ENCODE measurements at regions not wholly inside any gene's neighbourhood (a gene's known extent, or its start where the extent isn't known, plus 50 kb on each side); places are given as distances from the start of the nearest gene placed in this dataset.

DNA sequence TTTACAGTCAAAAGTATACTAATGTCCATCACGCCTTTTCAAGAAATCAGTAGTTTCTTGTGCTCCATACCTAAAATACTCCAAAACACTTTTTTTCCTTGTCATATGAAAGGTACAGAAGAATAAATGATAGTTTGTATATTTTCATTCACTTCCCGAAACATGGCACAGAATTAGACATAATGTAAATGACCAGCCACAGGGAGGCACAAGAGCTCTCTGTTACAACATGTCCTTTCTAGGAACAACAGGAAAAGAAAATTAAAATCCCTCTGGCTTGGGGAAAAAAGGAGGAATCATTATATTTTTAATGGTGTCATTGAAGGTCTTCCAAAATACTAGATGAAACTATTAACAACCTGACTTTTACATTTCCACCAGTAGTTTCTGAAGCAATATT, 331.2 kb downstream of the ACTR3B start:
- Histone ChIP-seq H3K9ac (ENCODE audit: low read length) (no peak overlapping the region), H3K27ac (ENCODE audit: low read length) (no peak overlapping the region), H3F3A (ENCODE audit: insufficient read depth, low read length, poor library complexity, severe bottlenecking) (no peaks in the 10 kb centered on the region), H2AFZ (ENCODE audit: low read depth, low read length) (no peak overlapping the region), H4K20me1 (ENCODE audit: insufficient read depth) (no peaks in the 10 kb centered on the region), H3K27me3 (ENCODE audit: insufficient read depth, low read depth, low read length) (no peaks in the 10 kb centered on the region), H3K79me2 (replicated peaks; ENCODE audit: insufficient read depth, low read length) (no peaks in the 10 kb centered on the region), H3K9me3 (ENCODE audit: low read length) (no peaks in the 10 kb centered on the region), H3K4me3 (ENCODE audit: low read length) (no peak overlapping the region), H3K9me2 (ENCODE audit: insufficient read depth, low read length) (no peaks in the 10 kb centered on the region), H3K4me2 (ENCODE audit: low read length) (no peak overlapping the region), H3K36me3 (ENCODE audit: insufficient read depth, low read length) (no peaks in the 10 kb centered on the region)
- peak; percentile 11 for TF ChIP-seq RAD21 (conservative IDR thresholded peaks at IDR 0.05)
- TF ChIP-seq EZH2 (IDR thresholded peaks at IDR 0.05; ENCODE audit: borderline replicate concordance, insufficient read depth, low read length, poor library complexity, severe bottlenecking), result no peak
- TF ChIP-seq TAF1 (IDR thresholded peaks at IDR 0.05; ENCODE audit: low read depth), result no peak
- TF ChIP-seq, protein P1, sequence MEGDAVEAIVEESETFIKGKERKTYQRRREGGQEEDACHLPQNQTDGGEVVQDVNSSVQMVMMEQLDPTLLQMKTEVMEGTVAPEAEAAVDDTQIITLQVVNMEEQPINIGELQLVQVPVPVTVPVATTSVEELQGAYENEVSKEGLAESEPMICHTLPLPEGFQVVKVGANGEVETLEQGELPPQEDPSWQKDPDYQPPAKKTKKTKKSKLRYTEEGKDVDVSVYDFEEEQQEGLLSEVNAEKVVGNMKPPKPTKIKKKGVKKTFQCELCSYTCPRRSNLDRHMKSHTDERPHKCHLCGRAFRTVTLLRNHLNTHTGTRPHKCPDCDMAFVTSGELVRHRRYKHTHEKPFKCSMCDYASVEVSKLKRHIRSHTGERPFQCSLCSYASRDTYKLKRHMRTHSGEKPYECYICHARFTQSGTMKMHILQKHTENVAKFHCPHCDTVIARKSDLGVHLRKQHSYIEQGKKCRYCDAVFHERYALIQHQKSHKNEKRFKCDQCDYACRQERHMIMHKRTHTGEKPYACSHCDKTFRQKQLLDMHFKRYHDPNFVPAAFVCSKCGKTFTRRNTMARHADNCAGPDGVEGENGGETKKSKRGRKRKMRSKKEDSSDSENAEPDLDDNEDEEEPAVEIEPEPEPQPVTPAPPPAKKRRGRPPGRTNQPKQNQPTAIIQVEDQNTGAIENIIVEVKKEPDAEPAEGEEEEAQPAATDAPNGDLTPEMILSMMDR (IDR thresholded peaks at IDR 0.05; ENCODE audit: poor library complexity, severe bottlenecking), result peak; percentile 27

DNA sequence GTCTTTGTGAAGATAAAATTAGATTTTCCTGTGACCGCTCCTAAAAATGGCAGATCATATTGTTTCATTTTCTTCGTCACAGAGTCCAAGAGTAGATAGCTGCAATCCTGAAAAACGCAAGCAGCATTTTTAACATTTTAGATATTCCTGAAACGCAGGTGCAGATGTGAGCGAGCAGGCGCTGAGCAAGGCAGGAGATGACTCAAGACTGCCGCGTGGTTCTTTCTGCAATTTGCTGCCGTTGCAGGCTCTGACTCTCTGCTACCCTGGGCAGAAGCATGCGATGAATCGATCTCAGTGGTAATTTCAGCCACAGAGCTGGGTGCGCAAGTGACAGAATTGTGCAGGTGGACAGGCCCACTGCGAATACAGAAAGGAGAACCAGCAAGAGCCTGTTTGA, 331.9 kb downstream of the ACTR3B start:
- Histone ChIP-seq H3K27ac (ENCODE audit: low read length) (no peak overlapping the region), H3K9me2 (ENCODE audit: insufficient read depth, low read length) (no peaks in the 10 kb centered on the region), H3K4me3 (ENCODE audit: low read length) (no peak overlapping the region), H3K27me3 (ENCODE audit: insufficient read depth, low read depth, low read length) (no peaks in the 10 kb centered on the region), H3F3A (ENCODE audit: insufficient read depth, low read length, poor library complexity, severe bottlenecking) (no peaks in the 10 kb centered on the region), H3K9me3 (ENCODE audit: low read length) (no peaks in the 10 kb centered on the region), H3K36me3 (ENCODE audit: insufficient read depth, low read length) (no peaks in the 10 kb centered on the region), H3K79me2 (replicated peaks; ENCODE audit: insufficient read depth, low read length) (no peaks in the 10 kb centered on the region), H2AFZ (ENCODE audit: low read depth, low read length) (peak overlapping the region; percentile 7), H3K4me2 (ENCODE audit: low read length) (no peak overlapping the region), H4K20me1 (ENCODE audit: insufficient read depth) (no peaks in the 10 kb centered on the region), H3K9ac (ENCODE audit: low read length) (no peak overlapping the region)
- TF ChIP-seq EZH2 (IDR thresholded peaks at IDR 0.05; ENCODE audit: borderline replicate concordance, insufficient read depth, low read length, poor library complexity, severe bottlenecking), result no peak
- TF ChIP-seq, protein P2, sequence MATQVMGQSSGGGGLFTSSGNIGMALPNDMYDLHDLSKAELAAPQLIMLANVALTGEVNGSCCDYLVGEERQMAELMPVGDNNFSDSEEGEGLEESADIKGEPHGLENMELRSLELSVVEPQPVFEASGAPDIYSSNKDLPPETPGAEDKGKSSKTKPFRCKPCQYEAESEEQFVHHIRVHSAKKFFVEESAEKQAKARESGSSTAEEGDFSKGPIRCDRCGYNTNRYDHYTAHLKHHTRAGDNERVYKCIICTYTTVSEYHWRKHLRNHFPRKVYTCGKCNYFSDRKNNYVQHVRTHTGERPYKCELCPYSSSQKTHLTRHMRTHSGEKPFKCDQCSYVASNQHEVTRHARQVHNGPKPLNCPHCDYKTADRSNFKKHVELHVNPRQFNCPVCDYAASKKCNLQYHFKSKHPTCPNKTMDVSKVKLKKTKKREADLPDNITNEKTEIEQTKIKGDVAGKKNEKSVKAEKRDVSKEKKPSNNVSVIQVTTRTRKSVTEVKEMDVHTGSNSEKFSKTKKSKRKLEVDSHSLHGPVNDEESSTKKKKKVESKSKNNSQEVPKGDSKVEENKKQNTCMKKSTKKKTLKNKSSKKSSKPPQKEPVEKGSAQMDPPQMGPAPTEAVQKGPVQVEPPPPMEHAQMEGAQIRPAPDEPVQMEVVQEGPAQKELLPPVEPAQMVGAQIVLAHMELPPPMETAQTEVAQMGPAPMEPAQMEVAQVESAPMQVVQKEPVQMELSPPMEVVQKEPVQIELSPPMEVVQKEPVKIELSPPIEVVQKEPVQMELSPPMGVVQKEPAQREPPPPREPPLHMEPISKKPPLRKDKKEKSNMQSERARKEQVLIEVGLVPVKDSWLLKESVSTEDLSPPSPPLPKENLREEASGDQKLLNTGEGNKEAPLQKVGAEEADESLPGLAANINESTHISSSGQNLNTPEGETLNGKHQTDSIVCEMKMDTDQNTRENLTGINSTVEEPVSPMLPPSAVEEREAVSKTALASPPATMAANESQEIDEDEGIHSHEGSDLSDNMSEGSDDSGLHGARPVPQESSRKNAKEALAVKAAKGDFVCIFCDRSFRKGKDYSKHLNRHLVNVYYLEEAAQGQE (IDR thresholded peaks at IDR 0.05; ENCODE audit: borderline replicate concordance), result no peak
- TF ChIP-seq SMC3 (conservative IDR thresholded peaks at IDR 0.05; ENCODE audit: poor library complexity), result no peak
- no peak for TF ChIP-seq TAF1 (IDR thresholded peaks at IDR 0.05; ENCODE audit: low read depth)
- TF ChIP-seq, protein P1 (IDR thresholded peaks at IDR 0.05; ENCODE audit: poor library complexity, severe bottlenecking), result no peak
- no peak for TF ChIP-seq POLR2AphosphoS5 (IDR thresholded peaks at IDR 0.05)
- TF ChIP-seq MXI1 (conservative IDR thresholded peaks at IDR 0.05; ENCODE audit: poor library complexity, severe bottlenecking), result no peak
- TF ChIP-seq RAD21 (conservative IDR thresholded peaks at IDR 0.05), result no peak
